ENCODE measurements at regions not wholly inside any gene's neighbourhood (a gene's known extent, or its start where the extent isn't known, plus 50 kb on each side); places are given as distances from the start of the nearest gene placed in this dataset.

- Histone ChIP-seq H3K36me3 (ENCODE audit: control insufficient read depth in 5 of 5, insufficient read depth in 5 of 5, low read length in 5 of 5) (no peaks in the 10 kb centered on the region), H3K4me1 (ENCODE audit: control insufficient read depth in 5 of 5, insufficient read depth in 5 of 5, low read length in 5 of 5) (no peaks in the 10 kb centered on the region), H3K27ac (ENCODE audit: low read depth, low read length) (no peak overlapping the region), H3K9ac (ENCODE audit: low read length in 5 of 5) (no peak overlapping the region), H3K4me3 (ENCODE audit: low read depth in 1 of 5, low read length in 5 of 5) (no peak overlapping the region), H3K27me3 (ENCODE audit: control insufficient read depth in 5 of 5, insufficient read depth in 4 of 5, low read length in 5 of 5) (no peaks in the 10 kb centered on the region), H3K9me3 (ENCODE audit: control insufficient read depth in 5 of 5, low read length in 5 of 5) (no peaks in the 10 kb centered on the region)
Observed at GRCh38 chr10:8993864-8994263, 939.4 kb downstream of the GATA3 start.

DNA sequence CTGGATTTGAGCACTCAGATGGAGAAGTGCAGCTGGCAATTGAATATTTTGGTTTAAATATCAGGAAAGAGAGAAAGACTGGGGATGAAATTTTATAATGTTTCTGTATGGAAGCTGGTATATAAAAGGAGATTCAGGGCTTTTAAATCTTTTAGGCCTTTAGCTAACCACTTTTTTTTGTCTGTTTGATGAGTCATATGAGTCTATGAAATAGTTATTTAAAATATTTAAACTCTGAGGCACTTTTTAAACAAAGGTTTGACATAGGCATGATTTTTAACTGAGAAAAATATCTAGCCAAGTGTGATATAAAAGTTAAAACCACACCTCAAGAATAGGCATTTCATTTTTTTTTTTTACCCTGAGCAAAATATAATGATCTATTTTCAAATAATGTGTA is 944.3 kb downstream of the GATA3 start:
- H3K9me3 ChIP-seq (ENCODE audit: control insufficient read depth in 5 of 5, low read length in 5 of 5): no peaks in the 10 kb centered on the region
- no peak overlapping the region for H3K9ac ChIP-seq (ENCODE audit: low read length in 5 of 5)
- no peak overlapping the region for H3K4me3 ChIP-seq (ENCODE audit: low read depth in 1 of 5, low read length in 5 of 5)
- H3K27ac ChIP-seq (ENCODE audit: low read depth, low read length): no peak overlapping the region
- no peaks in the 10 kb centered on the region for H3K36me3 ChIP-seq (ENCODE audit: control insufficient read depth in 5 of 5, insufficient read depth in 5 of 5, low read length in 5 of 5)
- H3K4me1 ChIP-seq (ENCODE audit: control insufficient read depth in 5 of 5, insufficient read depth in 5 of 5, low read length in 5 of 5): no peaks in the 10 kb centered on the region
- no peaks in the 10 kb centered on the region for H3K27me3 ChIP-seq (ENCODE audit: control insufficient read depth in 5 of 5, insufficient read depth in 4 of 5, low read length in 5 of 5)

- H3K4me3 ChIP-seq (ENCODE audit: low read depth in 1 of 5, low read length in 5 of 5): no peak overlapping the region
- H3K27ac ChIP-seq (ENCODE audit: low read depth, low read length): no peak overlapping the region
- H3K27me3 ChIP-seq (ENCODE audit: control insufficient read depth in 5 of 5, insufficient read depth in 4 of 5, low read length in 5 of 5): no peaks in the 10 kb centered on the region
- H3K36me3 ChIP-seq (ENCODE audit: control insufficient read depth in 5 of 5, insufficient read depth in 5 of 5, low read length in 5 of 5): no peaks in the 10 kb centered on the region
- no peaks in the 10 kb centered on the region for H3K4me1 ChIP-seq (ENCODE audit: control insufficient read depth in 5 of 5, insufficient read depth in 5 of 5, low read length in 5 of 5)
- no peak overlapping the region for H3K9ac ChIP-seq (ENCODE audit: low read length in 5 of 5)
- no peaks in the 10 kb centered on the region for H3K9me3 ChIP-seq (ENCODE audit: control insufficient read depth in 5 of 5, low read length in 5 of 5)
Observed at GRCh38 chr10:9003122-9003521, 948.6 kb downstream of the GATA3 start.

GRCh38 chr10:9004736-9005135 is 950.2 kb downstream of the GATA3 start:
- Histone ChIP-seq H3K36me3 (ENCODE audit: control insufficient read depth in 5 of 5, insufficient read depth in 5 of 5, low read length in 5 of 5) (no peaks in the 10 kb centered on the region), H3K9me3 (ENCODE audit: control insufficient read depth in 5 of 5, low read length in 5 of 5) (no peaks in the 10 kb centered on the region)

DNA sequence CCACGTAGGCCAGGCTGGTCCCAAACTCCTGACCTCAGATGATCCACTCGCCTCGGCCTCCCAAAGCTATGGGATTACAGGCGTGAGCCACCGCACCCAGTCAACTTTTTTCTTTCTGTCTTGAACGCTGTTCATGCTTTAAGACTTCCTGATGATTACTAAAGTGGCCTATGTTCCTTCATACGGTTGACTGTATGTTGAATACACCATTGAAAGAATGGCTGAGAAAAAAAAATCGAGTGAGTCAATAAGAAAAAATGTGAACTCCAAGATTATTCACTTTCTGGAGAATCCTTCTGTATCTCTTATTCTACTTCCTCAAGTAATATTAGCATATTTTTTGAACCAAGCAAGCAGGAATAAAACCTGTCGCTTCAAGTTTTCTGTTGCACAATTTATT is 955.0 kb downstream of the GATA3 start:
- Histone ChIP-seq H3K4me3 (ENCODE audit: low read depth in 1 of 5, low read length in 5 of 5) (no peak overlapping the region), H3K27ac (ENCODE audit: low read depth, low read length) (no peak overlapping the region), H3K9me3 (ENCODE audit: control insufficient read depth in 5 of 5, low read length in 5 of 5) (no peaks in the 10 kb centered on the region), H3K27me3 (ENCODE audit: control insufficient read depth in 5 of 5, insufficient read depth in 4 of 5, low read length in 5 of 5) (no peaks in the 10 kb centered on the region), H3K36me3 (ENCODE audit: control insufficient read depth in 5 of 5, insufficient read depth in 5 of 5, low read length in 5 of 5) (no peaks in the 10 kb centered on the region), H3K9ac (ENCODE audit: low read length in 5 of 5) (no peak overlapping the region), H3K4me1 (ENCODE audit: control insufficient read depth in 5 of 5, insufficient read depth in 5 of 5, low read length in 5 of 5) (no peaks in the 10 kb centered on the region)

More at GRCh38 chr10:9004736-9005135, 950.2 kb downstream of the GATA3 start:
- Histone ChIP-seq H3K4me1 (ENCODE audit: control insufficient read depth in 5 of 5, insufficient read depth in 5 of 5, low read length in 5 of 5) (no peaks in the 10 kb centered on the region), H3K9ac (ENCODE audit: low read length in 5 of 5) (no peak overlapping the region), H3K27ac (ENCODE audit: low read depth, low read length) (no peak overlapping the region), H3K27me3 (ENCODE audit: control insufficient read depth in 5 of 5, insufficient read depth in 4 of 5, low read length in 5 of 5) (no peaks in the 10 kb centered on the region), H3K4me3 (ENCODE audit: low read depth in 1 of 5, low read length in 5 of 5) (no peak overlapping the region)

DNA sequence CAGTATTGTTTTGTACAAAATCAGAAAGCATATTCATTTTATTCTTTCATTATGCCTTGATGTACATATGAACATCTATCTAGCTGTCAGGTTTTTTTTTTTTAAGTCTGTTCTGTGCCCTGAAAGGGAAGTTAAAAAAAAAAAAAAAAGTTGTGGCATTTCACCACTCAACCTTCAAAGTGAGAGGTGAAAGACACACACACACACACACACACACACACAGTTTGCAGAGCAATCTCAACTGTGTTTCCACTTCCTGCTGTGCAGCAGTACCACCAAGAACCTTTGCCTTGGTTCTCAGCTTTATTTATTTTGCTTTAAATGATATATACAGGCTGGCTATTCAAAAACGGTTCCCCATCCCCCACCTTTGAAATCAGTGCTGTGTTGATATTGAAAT is 955.6 kb downstream of the GATA3 start:
- H3K4me1 ChIP-seq (ENCODE audit: control insufficient read depth in 5 of 5, insufficient read depth in 5 of 5, low read length in 5 of 5): no peaks in the 10 kb centered on the region
- no peaks in the 10 kb centered on the region for H3K36me3 ChIP-seq (ENCODE audit: control insufficient read depth in 5 of 5, insufficient read depth in 5 of 5, low read length in 5 of 5)
- no peaks in the 10 kb centered on the region for H3K27me3 ChIP-seq (ENCODE audit: control insufficient read depth in 5 of 5, insufficient read depth in 4 of 5, low read length in 5 of 5)
- H3K9ac ChIP-seq (ENCODE audit: low read length in 5 of 5): no peak overlapping the region
- no peaks in the 10 kb centered on the region for H3K9me3 ChIP-seq (ENCODE audit: control insufficient read depth in 5 of 5, low read length in 5 of 5)
- H3K27ac ChIP-seq (ENCODE audit: low read depth, low read length): no peak overlapping the region
- no peak overlapping the region for H3K4me3 ChIP-seq (ENCODE audit: low read depth in 1 of 5, low read length in 5 of 5)

GRCh38 chr10:9010931-9011670 is 956.6 kb downstream of the GATA3 start:
- H3K9ac ChIP-seq (ENCODE audit: low read length in 5 of 5): no peak overlapping the region
- no peaks in the 10 kb centered on the region for H3K27me3 ChIP-seq (ENCODE audit: control insufficient read depth in 5 of 5, insufficient read depth in 4 of 5, low read length in 5 of 5)
- no peaks in the 10 kb centered on the region for H3K4me1 ChIP-seq (ENCODE audit: control insufficient read depth in 5 of 5, insufficient read depth in 5 of 5, low read length in 5 of 5)
- no peak overlapping the region for H3K27ac ChIP-seq (ENCODE audit: low read depth, low read length)
- H3K9me3 ChIP-seq (ENCODE audit: control insufficient read depth in 5 of 5, low read length in 5 of 5): no peaks in the 10 kb centered on the region
- no peaks in the 10 kb centered on the region for H3K36me3 ChIP-seq (ENCODE audit: control insufficient read depth in 5 of 5, insufficient read depth in 5 of 5, low read length in 5 of 5)
- H3K4me3 ChIP-seq (ENCODE audit: low read depth in 1 of 5, low read length in 5 of 5): no peak overlapping the region

DNA sequence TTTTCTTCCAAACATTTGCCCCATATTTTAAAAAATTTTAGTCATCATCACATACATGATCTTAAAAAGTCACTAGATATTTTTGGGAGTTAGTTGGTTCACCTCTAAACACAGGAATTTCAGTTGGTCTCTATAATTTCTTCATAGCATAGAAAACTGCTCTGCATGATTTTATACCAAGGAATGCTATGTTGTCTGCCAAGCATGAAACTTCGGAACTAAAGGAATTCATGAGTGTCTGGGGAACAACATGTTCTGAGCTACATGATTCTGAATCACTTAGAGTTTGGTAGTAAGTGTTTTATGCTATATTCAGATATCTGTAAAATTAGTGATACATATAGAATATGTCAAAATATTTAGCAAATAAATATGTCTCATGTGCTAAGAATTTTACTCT is 957.8 kb downstream of the GATA3 start:
- Histone ChIP-seq H3K4me1 (ENCODE audit: control insufficient read depth in 5 of 5, insufficient read depth in 5 of 5, low read length in 5 of 5) (no peaks in the 10 kb centered on the region), H3K9me3 (ENCODE audit: control insufficient read depth in 5 of 5, low read length in 5 of 5) (no peaks in the 10 kb centered on the region), H3K36me3 (ENCODE audit: control insufficient read depth in 5 of 5, insufficient read depth in 5 of 5, low read length in 5 of 5) (no peaks in the 10 kb centered on the region), H3K4me3 (ENCODE audit: low read depth in 1 of 5, low read length in 5 of 5) (no peak overlapping the region), H3K9ac (ENCODE audit: low read length in 5 of 5) (no peak overlapping the region), H3K27me3 (ENCODE audit: control insufficient read depth in 5 of 5, insufficient read depth in 4 of 5, low read length in 5 of 5) (no peaks in the 10 kb centered on the region), H3K27ac (ENCODE audit: low read depth, low read length) (no peak overlapping the region)

- H3K4me3 ChIP-seq (ENCODE audit: low read depth in 1 of 5, low read length in 5 of 5): no peak overlapping the region
- no peaks in the 10 kb centered on the region for H3K9me3 ChIP-seq (ENCODE audit: control insufficient read depth in 5 of 5, low read length in 5 of 5)
- H3K27ac ChIP-seq (ENCODE audit: low read depth, low read length): no peak overlapping the region
- H3K9ac ChIP-seq (ENCODE audit: low read length in 5 of 5): no peak overlapping the region
- no peaks in the 10 kb centered on the region for H3K4me1 ChIP-seq (ENCODE audit: control insufficient read depth in 5 of 5, insufficient read depth in 5 of 5, low read length in 5 of 5)
- H3K27me3 ChIP-seq (ENCODE audit: control insufficient read depth in 5 of 5, insufficient read depth in 4 of 5, low read length in 5 of 5): no peaks in the 10 kb centered on the region
- no peaks in the 10 kb centered on the region for H3K36me3 ChIP-seq (ENCODE audit: control insufficient read depth in 5 of 5, insufficient read depth in 5 of 5, low read length in 5 of 5)
Observed at GRCh38 chr10:9015005-9015404, 960.5 kb downstream of the GATA3 start.

- Histone ChIP-seq H3K9me3 (ENCODE audit: control insufficient read depth in 5 of 5, low read length in 5 of 5) (no peaks in the 10 kb centered on the region), H3K4me3 (ENCODE audit: low read depth in 1 of 5, low read length in 5 of 5) (no peak overlapping the region)
Observed at GRCh38 chr10:9015447-9015846, 961.0 kb downstream of the GATA3 start.

More at GRCh38 chr10:9015447-9015846, 961.0 kb downstream of the GATA3 start:
- no peak overlapping the region for H3K9ac ChIP-seq (ENCODE audit: low read length in 5 of 5)
- H3K4me1 ChIP-seq (ENCODE audit: control insufficient read depth in 5 of 5, insufficient read depth in 5 of 5, low read length in 5 of 5): no peaks in the 10 kb centered on the region
- no peak overlapping the region for H3K27ac ChIP-seq (ENCODE audit: low read depth, low read length)
- H3K36me3 ChIP-seq (ENCODE audit: control insufficient read depth in 5 of 5, insufficient read depth in 5 of 5, low read length in 5 of 5): no peaks in the 10 kb centered on the region
- no peaks in the 10 kb centered on the region for H3K27me3 ChIP-seq (ENCODE audit: control insufficient read depth in 5 of 5, insufficient read depth in 4 of 5, low read length in 5 of 5)
